GM03348 (cell line): ENCODE measurements at regions not wholly inside any gene's neighbourhood (a gene's known extent, or its start where the extent isn't known, plus 50 kb on each side); places are given as distances from the start of the nearest gene placed in this dataset.
"Not testable (repeated sequence)": the region's sequence is repeated elsewhere in the genome, so short reads cannot be mapped to it uniquely, and the experiment has no call there.

Experiments used
- DNase-seq: peaks from one replicate; pipeline ENCODE4 v3.0.0; 2012; ENCODE audit warnings: low spot score

- no peak for DNase-seq
Measured at GRCh38 chr4:177948853-177949252, 506.6 kb upstream of the AGA start.

GRCh38 chr4:177951026-177951425 lies 508.8 kb upstream of the AGA start:
- DNase-seq: no peak

- no peak for DNase-seq
Measured at GRCh38 chr4:177952723-177953122, 510.5 kb upstream of the AGA start.

GRCh38 chr4:177957596-177958360 lies 515.5 kb upstream of the AGA start:
- no peak for DNase-seq

GRCh38 chr4:177960566-177960965 lies 518.3 kb upstream of the AGA start:
- DNase-seq: no peak

GRCh38 chr4:177961761-177962380 lies 519.6 kb upstream of the AGA start:
- no peak for DNase-seq

- DNase-seq: no peak
Measured at GRCh38 chr4:177964061-177964460, 521.8 kb upstream of the AGA start.

- no peak for DNase-seq
Measured at GRCh38 chr4:177964693-177965168, 522.5 kb upstream of the AGA start.

- no peak for DNase-seq
Measured at GRCh38 chr4:177967328-177967727, 525.1 kb upstream of the AGA start.

GRCh38 chr4:177968817-177969442 lies 526.7 kb upstream of the AGA start:
- no peak for DNase-seq

- DNase-seq: no peak
Measured at GRCh38 chr4:177974461-177974860, 532.2 kb upstream of the AGA start.

GRCh38 chr4:177975315-177975987 lies 533.2 kb upstream of the AGA start:
- no peak for DNase-seq

GRCh38 chr4:177986236-177986635 lies 544.0 kb upstream of the AGA start:
- no peak for DNase-seq

- no peak for DNase-seq
Measured at GRCh38 chr4:177987896-177988295, 545.7 kb upstream of the AGA start.

- DNase-seq: no peak
Measured at GRCh38 chr4:177989503-177990201, 547.4 kb upstream of the AGA start.

- DNase-seq: no peak
Measured at GRCh38 chr4:178003098-178003657, 560.9 kb upstream of the AGA start.

GRCh38 chr4:178010596-178010995 lies 568.4 kb upstream of the AGA start:
- no peak for DNase-seq

GRCh38 chr4:178015046-178015445 lies 572.8 kb upstream of the AGA start:
- not testable (repeated sequence) for DNase-seq

GRCh38 chr4:178026999-178027398 lies 584.8 kb upstream of the AGA start:
- DNase-seq: no peak

- DNase-seq: no peak
Measured at GRCh38 chr4:178027796-178028195, 585.6 kb upstream of the AGA start.

- no peak for DNase-seq
Measured at GRCh38 chr4:178028481-178028880, 586.2 kb upstream of the AGA start.
